HepG2 (cell line): ENCODE measurements at regions not wholly inside any gene's neighbourhood (a gene's known extent, or its start where the extent isn't known, plus 50 kb on each side); places are given as distances from the start of the nearest gene placed in this dataset.

Experiments used
- ATAC-seq: fragments of 200-7000 bp; cut with Tn5 transposase; 3 replicates; pipeline ENCODE4 v1.9.1; 2020; ENCODE audit warnings: mild to moderate bottlenecking, moderate library complexity
- BruUV-seq: library from RNA; stranded (reverse); fragments of 400-500 nt; replicated peaks from 2 replicates; lab custom pipeline; 2021; lab: Mats Ljungman, UMichigan
- CTCF ChIA-PET: fragments of 300-600 bp; formaldehyde crosslinking; extraction: SDS; loops from one replicate; lab custom pipeline; 2021; ENCODE audit warnings: low total read pairs, inconsistent platforms, low intra/inter-chr PET ratio; lab: Yijun Ruan, JAX
- POLR2A ChIA-PET: fragments of 350-600 bp; sonication (Branson Sonifier 250); formaldehyde crosslinking; loops from one replicate; lab custom pipeline; 2020; ENCODE audit warnings: antibody characterized with exemption, inconsistent platforms; lab: Yijun Ruan, JAX
- DNase-seq: peaks from one replicate; pipeline ENCODE4 v3.0.0-alpha.2; 2015; ENCODE audit warnings: low spot score
- FAIRE-seq: peaks from 3 replicates; lab custom pipeline; 2011; peaks lifted over from hg19 to GRCh38; lab: Jason Lieb, UNC
- H2AFZ ChIP-seq: one replicate; pipeline ENCODE4 v1.6.1; 2011; ENCODE audit warnings: low read length, inconsistent platforms
- H3K27ac ChIP-seq: fragments of 300-600 bp; 3 replicates; pipeline ENCODE4 v1.8.0; 2011; ENCODE audit warnings: mixed run types, mild to moderate bottlenecking, mixed read lengths, low read length, inconsistent platforms; ENCODE audit not compliant: insufficient read depth; ENCODE audit errors: extremely low read length
- H3K27me3 ChIP-seq, 2 experiments: fragments of 200-600 bp in 1 of 2; 2 replicates in 1 of 2; 3 replicates in 1 of 2; pipeline versions ENCODE4 v1.6.0 to v1.8.0; 2011; ENCODE audit warnings: low read length in 2 of 2, mild to moderate bottlenecking in 2 of 2, moderate library complexity in 2 of 2, inconsistent platforms in 1 of 2; ENCODE audit not compliant: insufficient read depth in 2 of 2, control insufficient read depth in 1 of 2
- H3K36me3 ChIP-seq, 2 experiments: fragments of 200-600 bp in 1 of 2; replicated peaks in 1 of 2; 2 replicates in 1 of 2; 3 replicates in 1 of 2; pipeline versions ENCODE4 v1.5.1 to v1.8.0; 2011; ENCODE audit warnings: low read length in 2 of 2, inconsistent platforms in 1 of 2; ENCODE audit not compliant: insufficient read depth in 2 of 2, control insufficient read depth in 1 of 2
- H3K4me1 ChIP-seq: 2 replicates; pipeline ENCODE4 v1.5.1; 2012; ENCODE audit warnings: low read length, inconsistent platforms; ENCODE audit not compliant: insufficient read depth
- H3K4me2 ChIP-seq: 2 replicates; pipeline ENCODE4 v1.6.0; 2011; ENCODE audit warnings: low read depth, low read length, inconsistent platforms
- H3K4me3 ChIP-seq, 3 experiments: fragments of 200-600 bp in 1 of 3; sonication (generic), shearing (Covaris generic) in 1 of 3; replicated peaks in 1 of 3; 2 replicates each; pipeline ENCODE4 v1.5.1; 2011 to 2016; ENCODE audit warnings: low read length in 3 of 3, inconsistent platforms in 2 of 3, low read depth in 2 of 3, mild to moderate bottlenecking in 2 of 3, control low read depth in 1 of 3, mixed read lengths in 1 of 3; ENCODE audit not compliant: insufficient read depth in 1 of 3
- H3K79me2 ChIP-seq: one replicate; pipeline ENCODE4 v1.6.1; 2011; ENCODE audit warnings: low read length, inconsistent platforms; ENCODE audit not compliant: insufficient read depth
- H3K9ac ChIP-seq: 2 replicates; pipeline ENCODE4 v1.6.0; 2011; ENCODE audit warnings: mild to moderate bottlenecking, low read depth, low read length, inconsistent platforms; ENCODE audit not compliant: insufficient read depth
- H3K9me3 ChIP-seq: 2 replicates; pipeline ENCODE4 v1.5.1; 2012; ENCODE audit warnings: mild to moderate bottlenecking, low read length
- H4K20me1 ChIP-seq: 2 replicates; pipeline ENCODE4 v1.6.0; 2011; ENCODE audit warnings: inconsistent platforms, mild to moderate bottlenecking, low read length, moderate library complexity; ENCODE audit not compliant: insufficient read depth
- EZH2 ChIP-seq: conservative IDR thresholded peaks from 2 replicates; pipeline ENCODE4 v1.6.1; 2012; ENCODE audit warnings: mild to moderate bottlenecking, low read depth, low read length, moderate library complexity
- FOXP4 ChIP-seq: sonication (generic); formaldehyde crosslinking; IDR thresholded peaks from 2 replicates; pipeline ENCODE4 v1.4.0; 2020; ENCODE audit warnings: missing genetic modification reagents
- HNRNPLL ChIP-seq: fragments of 200-400 bp; formaldehyde crosslinking; IDR thresholded peaks from 2 replicates; pipeline ENCODE4 v1.6.1; 2017; ENCODE audit warnings: mild to moderate bottlenecking, low read depth, low read length; ENCODE audit not compliant: poor library complexity, severe bottlenecking
- KDM1A ChIP-seq: IDR thresholded peaks from 2 replicates; pipeline ENCODE4 v1.6.1; 2016; ENCODE audit warnings: missing compliant biosample characterization
- MATR3 ChIP-seq: sonication (generic); formaldehyde crosslinking; IDR thresholded peaks from 2 replicates; pipeline ENCODE4 v1.4.0; 2020; ENCODE audit warnings: missing genetic modification reagents
- MNT ChIP-seq: fragments of 450-650 bp; IDR thresholded peaks from 2 replicates; pipeline ENCODE4 v1.6.1; 2016
- RAD51 ChIP-seq: fragments of 450-650 bp; IDR thresholded peaks from 2 replicates; pipeline ENCODE4 v1.6.1; 2016; ENCODE audit warnings: borderline replicate concordance
- SAFB2 ChIP-seq: sonication (generic); formaldehyde crosslinking; IDR thresholded peaks from 2 replicates; pipeline ENCODE4 v1.5.1; 2020; ENCODE audit warnings: missing genetic modification reagents, low read depth, mild to moderate bottlenecking, borderline replicate concordance
- TFDP2 ChIP-seq: sonication (generic); formaldehyde crosslinking; IDR thresholded peaks from 2 replicates; pipeline ENCODE4 v1.4.0; 2020; ENCODE audit warnings: missing genetic modification reagents
- ZEB1 ChIP-seq: IDR thresholded peaks from 2 replicates; pipeline ENCODE4 v1.6.1; 2012; ENCODE audit warnings: mild to moderate bottlenecking, low read depth, inconsistent platforms; ENCODE audit not compliant: insufficient replicate concordance
- ZFP82 ChIP-seq: sonication (generic); formaldehyde crosslinking; IDR thresholded peaks from 2 replicates; pipeline ENCODE4 v1.5.1; 2020; ENCODE audit warnings: mild to moderate bottlenecking, missing genetic modification reagents, borderline replicate concordance
- ZNF232 ChIP-seq: sonication (generic); formaldehyde crosslinking; IDR thresholded peaks from 2 replicates; pipeline ENCODE4 v1.4.0; 2020; ENCODE audit warnings: missing genetic modification reagents, borderline replicate concordance
- ZNF75D ChIP-seq: sonication (generic); formaldehyde crosslinking; IDR thresholded peaks from 2 replicates; pipeline ENCODE4 v1.8.1; 2023; ENCODE audit warnings: missing genetic modification reagents, mild to moderate bottlenecking, borderline replicate concordance
- ZNF766 ChIP-seq: sonication (generic); formaldehyde crosslinking; IDR thresholded peaks from 2 replicates; pipeline ENCODE4 v1.5.0; 2020; ENCODE audit warnings: missing genetic modification reagents, borderline replicate concordance
- ZNF841 ChIP-seq: sonication (generic); formaldehyde crosslinking; IDR thresholded peaks from 2 replicates; pipeline ENCODE4 v1.8.1; 2023; ENCODE audit warnings: missing genetic modification reagents, borderline replicate concordance
- ZNF891 ChIP-seq: sonication (generic); formaldehyde crosslinking; IDR thresholded peaks from 2 replicates; pipeline ENCODE4 v1.5.0; 2020; ENCODE audit warnings: mild to moderate bottlenecking, missing genetic modification reagents
- WGBS: methylation state at CpG from one replicate; pipeline ENCODE4 v1.1.6; 2017; ENCODE audit warnings: low lambda C conversion rate; 5-methylcytosine and 5-hydroxymethylcytosine counted together
- in situ Hi-C: cut with HindIII; loops from 2 replicates; pipeline ENCODE4 v1.10.0; 2017; ENCODE audit warnings: low pct_unique_long_range_greater_than_20kb; ENCODE audit not compliant: extremely low pct_ligation_motif_present
- intact Hi-C: fragments of 100-400 bp; cut with micrococcal nuclease; formaldehyde crosslinking; loops from one replicate; pipeline ENCODE4 v1.10.0; 2022; ENCODE audit not compliant: unreplicated experiment

- DNase-seq = no peak
- Histone ChIP-seq H3K36me3 (no peaks in the 10 kb centered on the region), H3K79me2 (no peaks in the 10 kb centered on the region), H3K27ac (no peak overlapping the region), H3K9ac (no peak overlapping the region), H3K4me2 (no peak overlapping the region), H3K4me3 (no peak overlapping the region), H3K9me3 (no peaks in the 10 kb centered on the region), H3K4me1 (no peaks in the 10 kb centered on the region), H4K20me1 (no peaks in the 10 kb centered on the region), H2AFZ (no peak overlapping the region), H3K27me3 (no peaks in the 10 kb centered on the region)
- in situ Hi-C loops (no loop called here), intact Hi-C loops (no loop called here)
- ATAC-seq = no peak
- no peak for FAIRE-seq
- 4% methylated on average over 2 of the region's 2 CpGs for WGBS
- ChIA-PET POLR2A (no interaction called here), CTCF (no interaction called here)
- BruUV-seq = no TSS peak
- no peak for TF ChIP-seq SAFB2 (CRISPR knock-in tag)
- no peak for TF ChIP-seq FOXP4
- no peak for TF ChIP-seq ZNF232 (CRISPR knock-in tag)
- no peak for TF ChIP-seq ZNF766 (CRISPR knock-in tag)
- TF ChIP-seq KDM1A = no peak
- TF ChIP-seq RAD51 = no peak
- TF ChIP-seq ZEB1 = no peak
- no peak for TF ChIP-seq MATR3 (CRISPR knock-in tag)
- TF ChIP-seq MNT = no peak
- no peak for TF ChIP-seq ZNF75D (CRISPR knock-in tag)
- TF ChIP-seq ZFP82 (CRISPR knock-in tag) = no peak
- TF ChIP-seq ZNF891 = no peak
- TF ChIP-seq EZH2 = no peak
- TF ChIP-seq ZNF841 (CRISPR knock-in tag) = no peak
- no peak for TF ChIP-seq HNRNPLL
- TF ChIP-seq TFDP2 (CRISPR knock-in tag) = no peak
These were observed 254.1 kb upstream of the RXFP2 start for GRCh38 chr13:31485183-31485582.
